HG02884 (cell line): ENCODE measurements at regions not wholly inside any gene's neighbourhood (a gene's known extent, or its start where the extent isn't known, plus 50 kb on each side); places are given as distances from the start of the nearest gene placed in this dataset.

ENCODE experiments used
- ATAC-seq: cut with Tn5 transposase; IDR thresholded peaks from one replicate; pipeline ENCODE4 v1.9.1; 2021; ENCODE audit warnings: mild to moderate bottlenecking, moderate library complexity; ENCODE audit not compliant: unreplicated experiment

- no peak for ATAC-seq
Observed at GRCh38 chr2:155215037-155215707, 516.7 kb downstream of the KCNJ3 start.

GRCh38 chr2:155209696-155210450 is 511.4 kb downstream of the KCNJ3 start:
- ATAC-seq: no peak

GRCh38 chr2:155203178-155203577 is 504.7 kb downstream of the KCNJ3 start:
- peak; percentile 50 for ATAC-seq

- ATAC-seq: no peak
Observed at GRCh38 chr2:155200753-155201152, 502.3 kb downstream of the KCNJ3 start.

- no peak for ATAC-seq
Observed at GRCh38 chr2:155190342-155190741, 491.8 kb downstream of the KCNJ3 start.

- ATAC-seq: no peak
Observed at GRCh38 chr2:155178921-155179320, 480.4 kb downstream of the KCNJ3 start.

- ATAC-seq: no peak
Observed at GRCh38 chr2:155176345-155176744, 477.9 kb downstream of the KCNJ3 start.

GRCh38 chr2:155169317-155169716 is 470.8 kb downstream of the KCNJ3 start:
- ATAC-seq: no peak

GRCh38 chr2:155162494-155162893 is 464.0 kb downstream of the KCNJ3 start:
- ATAC-seq: no peak

- no peak for ATAC-seq
Observed at GRCh38 chr2:155161314-155161713, 462.8 kb downstream of the KCNJ3 start.

GRCh38 chr2:155157711-155158110 is 459.2 kb downstream of the KCNJ3 start:
- no peak for ATAC-seq

GRCh38 chr2:155157065-155157464 is 458.6 kb downstream of the KCNJ3 start:
- no peak for ATAC-seq

GRCh38 chr2:155151945-155152344 is 453.4 kb downstream of the KCNJ3 start:
- ATAC-seq: no peak

GRCh38 chr2:155151472-155151871 is 453.0 kb downstream of the KCNJ3 start:
- ATAC-seq: no peak

GRCh38 chr2:155145758-155146229 is 447.3 kb downstream of the KCNJ3 start:
- peak; percentile 96 for ATAC-seq

- peak; percentile 17 for ATAC-seq
Observed at GRCh38 chr2:155141418-155141817, 442.9 kb downstream of the KCNJ3 start.

- ATAC-seq: peak; percentile 61
Observed at GRCh38 chr2:155125585-155126230, 427.2 kb downstream of the KCNJ3 start.

GRCh38 chr2:155115846-155116245 is 417.4 kb downstream of the KCNJ3 start:
- ATAC-seq: no peak

- no peak for ATAC-seq
Observed at GRCh38 chr2:155111070-155111469, 412.6 kb downstream of the KCNJ3 start.

GRCh38 chr2:155109527-155109926 is 411.0 kb downstream of the KCNJ3 start:
- no peak for ATAC-seq

- ATAC-seq: no peak
Observed at GRCh38 chr2:155100261-155100660, 401.8 kb downstream of the KCNJ3 start.

GRCh38 chr2:155099784-155100183 is 401.3 kb downstream of the KCNJ3 start:
- no peak for ATAC-seq
